Epithelial cell of esophagus (primary cell): ENCODE measurements at regions not wholly inside any gene's neighbourhood (a gene's known extent, or its start where the extent isn't known, plus 50 kb on each side); places are given as distances from the start of the nearest gene placed in this dataset.

Source experiments
- DNase-seq: peaks from one replicate; pipeline ENCODE4 v3.0.0; 2010; ENCODE audit warnings: low read depth
- H3K4me3 ChIP-seq: 2 replicates; pipeline ENCODE4 v1.5.1; 2011; ENCODE audit warnings: mild to moderate bottlenecking, low read length, control low read depth
- CTCF ChIP-seq: IDR thresholded peaks from 2 replicates; pipeline ENCODE4 v1.5.1; 2011; ENCODE audit warnings: low read depth, mild to moderate bottlenecking, low read length, control low read depth, inconsistent platforms; ENCODE audit not compliant: insufficient read depth; ENCODE audit errors: missing control alignments

DNA sequence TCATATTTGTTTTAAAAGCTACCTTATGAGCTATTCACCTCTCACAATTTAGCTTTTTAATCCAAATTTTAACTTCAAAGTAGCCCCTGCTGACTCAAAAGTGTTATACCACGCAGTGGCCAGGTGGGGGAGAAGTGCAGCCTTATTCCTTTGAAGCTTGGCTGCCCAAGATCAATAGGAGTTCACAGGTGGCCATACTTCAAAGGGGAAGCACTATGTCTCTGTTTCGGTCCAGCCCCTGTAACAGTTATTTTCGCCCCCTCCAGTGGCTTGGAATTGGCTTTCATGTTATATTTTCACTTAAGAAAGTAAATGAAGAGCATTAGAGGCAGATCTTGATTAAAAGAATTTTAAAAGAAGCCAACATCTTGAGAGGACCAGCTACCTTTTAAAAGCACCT lies 608.4 kb downstream of the EPHA7 start:
- no peak overlapping the region for H3K4me3 ChIP-seq
- DNase-seq, result peak; percentile 52
- peak; percentile 88 for TF ChIP-seq CTCF

- no peak overlapping the region for H3K4me3 ChIP-seq
- no peak for DNase-seq
- TF ChIP-seq CTCF, result no peak
Measured at GRCh38 chr6:92806254-92806653, 613.1 kb downstream of the EPHA7 start.

- no peak overlapping the region for H3K4me3 ChIP-seq
- no peak for DNase-seq
- TF ChIP-seq CTCF, result no peak
Measured at GRCh38 chr6:92791403-92791802, 628.0 kb downstream of the EPHA7 start.

DNA sequence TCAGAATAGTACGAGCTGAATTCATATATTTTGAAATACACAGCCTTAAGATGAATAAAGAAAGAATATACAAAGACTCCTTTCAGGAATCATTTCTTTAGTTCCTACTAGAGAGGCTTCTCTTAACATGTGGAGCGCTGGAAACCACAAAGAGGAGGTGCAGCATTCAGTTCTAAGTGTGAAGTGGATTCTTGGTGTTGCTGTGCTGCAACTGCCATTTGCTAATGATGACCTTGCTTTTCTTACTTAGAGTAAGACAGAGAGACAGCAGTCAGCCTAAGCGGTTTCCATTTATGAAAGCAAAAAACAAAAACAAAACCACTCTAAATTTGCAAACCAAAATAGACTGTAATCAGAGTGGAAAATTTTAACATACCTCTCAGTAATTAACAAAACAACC lies 629.0 kb downstream of the EPHA7 start:
- no peak for TF ChIP-seq CTCF
- no peak overlapping the region for H3K4me3 ChIP-seq
- no peak for DNase-seq

DNA sequence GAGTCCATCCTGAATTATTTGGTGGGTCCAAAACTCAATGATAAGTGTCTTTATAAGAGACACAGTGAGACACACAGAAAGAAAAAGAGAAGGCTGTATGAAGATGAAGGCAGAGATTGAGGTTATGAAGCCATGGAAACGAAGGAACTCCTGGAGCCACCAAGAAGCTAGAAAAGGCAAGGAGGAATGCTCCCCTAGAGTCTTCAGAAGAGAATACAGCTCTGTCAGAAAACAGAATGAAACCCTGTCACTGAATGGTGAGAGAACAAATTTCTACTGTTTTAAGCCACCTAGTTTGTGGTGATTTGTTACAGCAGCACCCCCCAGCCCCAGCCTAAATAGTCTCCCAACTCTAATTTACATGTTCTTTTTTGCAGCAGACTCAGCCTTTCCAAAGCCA lies 635.1 kb downstream of the EPHA7 start:
- no peak overlapping the region for H3K4me3 ChIP-seq
- DNase-seq, result no peak
- TF ChIP-seq CTCF, result no peak

DNA sequence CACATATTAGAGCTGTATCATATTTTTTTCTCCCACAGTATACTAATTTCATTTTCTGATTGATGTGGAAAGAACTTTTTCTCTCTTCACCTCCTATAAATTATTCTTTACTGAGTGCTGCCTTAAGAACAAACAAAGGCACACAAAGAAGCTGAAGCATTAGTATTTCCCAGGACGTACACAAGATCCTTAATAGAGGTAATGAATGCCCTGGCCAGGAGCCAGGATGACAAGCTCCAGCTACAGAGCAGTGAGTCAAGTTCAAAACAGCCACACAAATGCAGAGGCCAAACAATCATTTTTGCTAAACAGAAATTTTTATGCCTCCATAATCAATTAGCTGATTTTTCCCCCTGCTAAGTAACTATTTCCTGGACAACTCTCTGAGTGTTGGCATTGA lies 639.6 kb downstream of the EPHA7 start:
- DNase-seq, result peak; percentile 93
- no peak overlapping the region for H3K4me3 ChIP-seq
- TF ChIP-seq CTCF, result no peak

- peak; percentile 72 for TF ChIP-seq CTCF
- DNase-seq, result peak; percentile 62
Measured at GRCh38 chr6:92777146-92777740, 642.1 kb downstream of the EPHA7 start.

More at GRCh38 chr6:92777146-92777740, 642.1 kb downstream of the EPHA7 start:
- H3K4me3 ChIP-seq, result no peak overlapping the region
